SK-N-SH (cell line): ENCODE measurements at regions not wholly inside any gene's neighbourhood (a gene's known extent, or its start where the extent isn't known, plus 50 kb on each side); places are given as distances from the start of the nearest gene placed in this dataset.

Experiments
- EP300 ChIP-seq, 2 experiments: IDR thresholded peaks; 2 replicates each; pipeline versions ENCODE4 v1.4.0 to v1.6.1; 2012; ENCODE audit warnings: borderline replicate concordance in 1 of 2, low read depth in 1 of 2, low read length in 1 of 2
- NFIC ChIP-seq: IDR thresholded peaks from 2 replicates; pipeline ENCODE4 v1.4.0; 2012; ENCODE audit warnings: borderline replicate concordance
- NRF1 ChIP-seq: IDR thresholded peaks from 2 replicates; pipeline ENCODE4 v1.6.1; 2012; ENCODE audit warnings: low read depth, mild to moderate bottlenecking, low read length
- TF ChIP-seq, protein P1 (sequence below): fragments of 200-600 bp; sonication (generic); IDR thresholded peaks from 2 replicates; pipeline ENCODE4 v1.6.1; 2017; ENCODE audit warnings: antibody characterized with exemption, mild to moderate bottlenecking, moderate library complexity

DNA sequence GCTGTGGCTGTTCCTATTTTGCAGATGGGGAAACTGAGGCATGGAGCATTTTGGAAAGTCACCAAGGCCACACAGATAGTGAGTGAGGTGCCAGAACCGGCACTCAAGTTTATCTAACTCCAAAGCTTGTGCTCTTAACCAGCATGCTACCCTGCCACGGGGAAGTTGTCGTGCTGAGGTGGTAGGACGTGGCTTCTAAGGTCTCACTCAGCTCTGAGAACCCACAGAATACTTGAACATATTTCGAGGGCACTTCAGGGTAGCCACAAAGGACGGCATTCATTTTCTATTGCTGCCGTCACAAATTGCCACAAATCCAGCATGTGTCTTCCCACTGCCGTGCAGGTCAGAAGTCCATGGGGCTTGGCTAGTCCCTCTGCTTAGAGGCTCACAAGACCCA, 116.7 kb downstream of the OLFM1 start:
- TF ChIP-seq, protein P1, sequence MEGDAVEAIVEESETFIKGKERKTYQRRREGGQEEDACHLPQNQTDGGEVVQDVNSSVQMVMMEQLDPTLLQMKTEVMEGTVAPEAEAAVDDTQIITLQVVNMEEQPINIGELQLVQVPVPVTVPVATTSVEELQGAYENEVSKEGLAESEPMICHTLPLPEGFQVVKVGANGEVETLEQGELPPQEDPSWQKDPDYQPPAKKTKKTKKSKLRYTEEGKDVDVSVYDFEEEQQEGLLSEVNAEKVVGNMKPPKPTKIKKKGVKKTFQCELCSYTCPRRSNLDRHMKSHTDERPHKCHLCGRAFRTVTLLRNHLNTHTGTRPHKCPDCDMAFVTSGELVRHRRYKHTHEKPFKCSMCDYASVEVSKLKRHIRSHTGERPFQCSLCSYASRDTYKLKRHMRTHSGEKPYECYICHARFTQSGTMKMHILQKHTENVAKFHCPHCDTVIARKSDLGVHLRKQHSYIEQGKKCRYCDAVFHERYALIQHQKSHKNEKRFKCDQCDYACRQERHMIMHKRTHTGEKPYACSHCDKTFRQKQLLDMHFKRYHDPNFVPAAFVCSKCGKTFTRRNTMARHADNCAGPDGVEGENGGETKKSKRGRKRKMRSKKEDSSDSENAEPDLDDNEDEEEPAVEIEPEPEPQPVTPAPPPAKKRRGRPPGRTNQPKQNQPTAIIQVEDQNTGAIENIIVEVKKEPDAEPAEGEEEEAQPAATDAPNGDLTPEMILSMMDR = no peak
- TF ChIP-seq EP300 (IDR thresholded peaks at IDR 0.05; ENCODE audit: borderline replicate concordance in 1 of 2, low read depth in 1 of 2, low read length in 1 of 2) (no peak), NFIC (no peak), NRF1 (no peak)
